HG03139 (cell line): ENCODE measurements at regions not wholly inside any gene's neighbourhood (a gene's known extent, or its start where the extent isn't known, plus 50 kb on each side); places are given as distances from the start of the nearest gene placed in this dataset.

ENCODE experiments used
- ATAC-seq: cut with Tn5 transposase; IDR thresholded peaks from one replicate; pipeline ENCODE4 v1.9.1; 2021; ENCODE audit not compliant: unreplicated experiment

GRCh38 chr17:79233916-79234551 lies 159.4 kb downstream of the ENGASE start:
- ATAC-seq: no peak

DNA sequence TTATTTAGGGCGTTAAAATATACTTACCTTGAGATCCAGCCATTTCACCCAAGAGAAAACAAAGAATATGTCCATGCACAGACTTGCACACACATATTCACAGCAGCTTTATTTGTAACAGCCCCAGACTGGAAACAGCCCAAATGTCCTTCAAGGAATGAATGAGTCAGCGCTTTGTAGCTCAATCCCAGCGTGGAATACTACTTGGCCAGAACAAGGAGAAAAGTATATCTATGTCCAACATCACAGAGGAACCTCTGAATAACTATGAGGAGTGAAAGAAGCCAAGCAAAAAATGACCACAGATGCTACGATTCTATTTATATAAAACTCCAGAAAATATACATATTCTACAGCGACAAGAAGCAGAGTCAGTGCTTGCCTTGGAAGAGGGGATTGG lies 158.3 kb downstream of the ENGASE start:
- ATAC-seq: no peak

DNA sequence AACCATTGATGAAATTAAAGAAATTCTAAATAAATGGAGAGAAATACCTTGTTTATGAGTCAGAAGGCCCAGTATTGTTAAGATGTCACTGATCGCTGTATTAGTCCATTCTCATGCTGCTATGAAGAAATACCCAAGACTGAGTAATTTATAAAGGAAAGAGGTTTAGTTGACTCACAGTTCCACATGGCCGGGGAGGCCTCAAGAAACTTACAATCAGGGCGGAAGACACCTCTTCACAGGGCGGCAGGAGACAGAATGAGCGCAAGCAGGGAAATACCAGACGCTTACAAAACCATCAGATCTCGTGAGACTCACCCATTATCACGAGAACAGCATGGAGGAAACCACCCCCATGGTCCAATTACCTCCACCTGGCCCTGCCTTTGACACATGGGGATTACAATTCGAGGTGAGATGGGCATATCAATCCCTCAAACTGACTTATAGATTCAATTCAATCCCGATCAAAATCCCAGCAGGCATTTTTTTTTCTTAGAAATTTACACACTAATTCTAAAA lies 157.2 kb downstream of the ENGASE start:
- no peak for ATAC-seq

GRCh38 chr17:79230576-79230975 lies 156.0 kb downstream of the ENGASE start:
- no peak for ATAC-seq

- ATAC-seq: no peak
These were observed 151.4 kb downstream of the ENGASE start for GRCh38 chr17:79226037-79226436.

GRCh38 chr17:79224903-79225302 lies 150.3 kb downstream of the ENGASE start:
- ATAC-seq: no peak

DNA sequence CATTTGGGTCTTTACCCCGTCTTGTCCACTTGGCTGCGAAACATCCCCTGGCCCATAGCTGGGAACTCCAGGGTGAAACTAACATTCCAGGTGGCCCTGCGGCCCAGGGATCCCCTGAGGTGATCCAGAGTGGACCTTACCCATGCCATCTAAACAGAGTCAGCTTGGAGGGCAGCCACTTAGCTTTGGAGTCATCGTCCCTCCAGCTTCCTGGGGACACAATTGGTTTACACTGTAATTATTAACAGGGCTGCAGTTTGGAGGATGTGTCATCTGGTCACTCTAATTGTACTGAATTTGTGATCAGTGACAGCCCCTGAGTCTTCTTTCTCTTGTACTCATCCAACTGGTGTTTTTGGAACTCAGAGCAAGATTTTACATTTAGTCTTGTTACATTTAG lies 149.9 kb downstream of the ENGASE start:
- ATAC-seq: no peak

- no peak for ATAC-seq
These were observed 149.3 kb downstream of the ENGASE start for GRCh38 chr17:79223953-79224352.

GRCh38 chr17:79223471-79223870 lies 148.8 kb downstream of the ENGASE start:
- ATAC-seq: no peak

DNA sequence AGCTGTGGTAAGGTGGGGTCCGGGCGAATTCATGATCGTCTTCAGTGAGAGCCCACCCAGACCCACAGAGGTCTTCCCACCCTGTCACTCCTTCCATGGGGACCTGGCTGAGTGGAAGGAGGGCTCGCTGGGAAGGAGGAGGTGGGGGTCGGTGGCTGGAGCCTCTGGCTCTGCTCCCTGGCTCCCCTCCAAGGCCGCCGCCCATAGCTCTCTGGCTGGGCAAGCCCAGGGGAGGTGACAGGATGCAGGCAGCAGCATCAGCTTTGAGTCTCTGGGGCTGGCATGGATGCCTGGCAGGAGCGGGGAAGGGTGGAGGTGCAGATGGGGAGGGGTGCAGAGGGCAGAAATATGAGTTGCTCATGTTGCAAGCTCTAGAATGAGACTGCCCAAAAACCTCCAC lies 147.0 kb downstream of the ENGASE start:
- ATAC-seq: no peak

- no peak for ATAC-seq
These were observed 146.2 kb downstream of the ENGASE start for GRCh38 chr17:79220713-79221291.

GRCh38 chr17:79220201-79220712 lies 145.6 kb downstream of the ENGASE start:
- ATAC-seq: no peak

DNA sequence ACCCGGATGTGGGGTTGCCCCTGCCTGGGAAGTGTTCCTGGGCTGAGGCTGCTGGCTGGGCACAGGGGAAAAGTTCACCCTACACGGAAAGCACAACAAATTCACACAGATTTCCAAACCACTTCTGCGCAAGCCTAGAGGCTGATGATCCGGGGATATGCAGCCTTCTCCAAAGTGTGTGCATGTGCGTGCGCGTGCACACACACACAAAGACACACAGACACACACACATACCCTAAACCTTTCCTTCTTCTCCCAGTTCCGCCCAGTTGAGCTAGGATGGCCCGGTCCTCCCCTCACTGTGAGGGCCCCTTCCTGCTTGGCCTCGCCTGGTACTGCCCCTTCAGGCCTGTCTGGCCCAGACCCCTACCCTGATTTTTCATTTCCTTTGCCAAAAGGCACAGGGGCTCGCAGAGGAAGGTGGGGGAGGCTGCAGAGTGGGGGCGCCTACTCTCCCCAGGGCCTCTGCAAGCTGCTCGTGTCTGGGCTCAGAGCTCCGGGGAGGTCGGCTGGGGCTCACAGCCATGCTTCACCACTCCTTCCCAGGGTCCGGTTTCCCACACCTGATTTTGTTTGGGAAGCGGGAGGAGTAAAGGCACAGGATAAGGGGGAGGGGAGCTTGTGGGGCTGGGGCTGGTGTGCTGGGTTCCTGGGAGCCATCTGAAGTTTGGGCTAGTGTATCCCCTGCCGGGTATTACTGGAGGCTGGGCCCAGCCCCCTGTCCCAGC lies 144.7 kb downstream of the ENGASE start:
- ATAC-seq: no peak

DNA sequence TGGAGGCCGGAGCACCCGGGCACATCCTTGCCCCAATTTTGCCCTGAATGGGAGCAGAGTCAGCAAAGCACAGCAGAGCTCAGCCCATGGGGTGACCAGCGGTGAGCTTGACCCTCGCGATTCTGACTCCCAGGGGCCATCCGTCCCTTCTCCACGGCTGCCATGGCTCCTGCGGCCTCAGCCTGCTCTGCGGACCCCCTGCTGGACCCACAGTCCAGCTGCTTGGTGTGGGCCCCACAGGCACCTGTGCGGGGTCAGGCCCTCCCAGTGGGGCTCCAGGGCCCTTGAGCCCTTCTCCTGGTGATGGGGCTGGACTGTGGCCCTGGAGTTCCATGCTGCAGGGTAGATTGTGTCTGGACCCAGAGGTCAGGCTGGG lies 144.2 kb downstream of the ENGASE start:
- no peak for ATAC-seq

DNA sequence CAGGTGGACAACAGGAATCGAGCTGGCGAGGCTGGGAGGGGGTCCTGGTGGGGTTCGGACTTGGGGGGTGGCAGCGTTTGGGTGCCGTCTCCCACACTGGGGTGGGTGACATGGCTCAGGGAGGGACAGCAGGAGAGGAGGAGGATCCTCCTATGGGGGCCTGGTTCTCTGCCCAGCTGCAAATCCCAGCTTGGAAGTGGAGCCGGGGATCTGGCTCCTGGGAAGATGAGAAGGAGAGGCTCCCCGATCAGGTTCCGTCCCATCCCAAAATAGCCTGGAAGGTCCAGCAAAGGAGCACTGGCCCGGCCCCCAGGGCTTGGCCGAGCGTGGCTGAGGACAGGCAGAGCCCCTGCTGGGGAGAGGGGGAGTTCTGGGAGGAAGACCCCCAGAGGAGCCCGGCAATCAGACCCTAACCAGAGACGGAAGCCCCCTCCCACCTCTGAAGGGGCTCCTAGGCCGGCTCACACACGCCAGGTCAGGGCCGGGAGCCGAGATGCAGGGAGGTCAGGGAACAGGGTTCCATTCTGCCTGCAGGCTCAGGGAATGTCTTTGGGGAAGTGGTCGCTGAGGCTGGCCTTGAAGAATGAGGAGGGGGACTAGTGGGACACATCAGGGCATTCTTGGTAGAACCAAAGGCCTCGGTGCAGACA lies 143.7 kb downstream of the ENGASE start:
- no peak for ATAC-seq

DNA sequence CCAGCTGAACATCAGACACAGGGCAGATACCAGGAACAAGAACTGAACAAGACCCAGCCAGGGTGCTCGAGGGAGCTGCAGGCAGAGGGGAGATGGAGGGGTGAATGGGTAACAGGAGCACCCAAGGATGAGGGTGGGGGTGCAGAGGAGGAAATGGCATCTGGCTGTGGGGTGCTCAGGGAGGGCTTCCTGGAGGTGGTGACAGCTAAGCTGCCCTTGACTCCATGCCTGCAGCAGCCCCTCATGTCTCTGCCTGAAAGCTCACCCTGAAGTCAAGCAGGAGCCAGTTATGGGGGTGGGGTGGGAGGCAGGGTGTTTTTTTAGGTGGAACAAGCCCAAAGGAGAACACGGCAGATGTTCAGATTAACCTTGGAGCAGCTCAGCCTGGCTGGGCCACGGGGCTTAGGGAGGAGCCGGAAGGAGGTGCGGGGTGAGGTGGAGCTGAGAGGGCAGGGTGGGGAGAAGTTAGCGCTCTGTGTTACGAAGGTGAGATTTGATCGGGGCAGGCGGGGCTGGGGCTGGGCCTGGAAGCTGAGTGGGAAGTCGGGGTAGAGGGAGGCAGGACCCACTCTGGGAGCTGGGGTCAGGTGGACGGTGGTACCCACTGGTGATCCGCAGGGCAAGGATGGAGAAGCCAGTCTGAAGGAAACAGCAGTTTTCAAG lies 143.0 kb downstream of the ENGASE start:
- ATAC-seq: no peak

DNA sequence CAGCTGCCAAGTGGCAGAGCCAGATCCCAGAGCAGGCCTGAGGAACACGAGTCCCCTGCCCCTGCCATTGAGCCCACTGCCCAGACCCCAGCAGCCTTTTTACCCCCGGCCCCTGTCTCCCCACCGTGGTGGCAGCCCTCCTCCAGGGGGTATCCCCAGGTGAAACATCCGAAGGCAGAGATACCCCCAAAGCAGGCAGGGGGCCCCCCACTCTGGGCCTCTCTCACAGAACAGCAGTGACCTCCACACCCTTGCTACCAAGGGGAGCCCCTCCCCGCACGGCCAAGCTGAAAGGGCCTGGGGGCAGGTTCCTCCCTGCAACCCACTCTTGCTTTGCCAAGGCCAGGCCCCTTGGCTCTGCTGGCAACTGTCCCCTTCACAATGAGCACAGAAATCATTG lies 142.2 kb downstream of the ENGASE start:
- no peak for ATAC-seq

- ATAC-seq: no peak
These were observed 141.8 kb downstream of the ENGASE start for GRCh38 chr17:79216391-79216790.

DNA sequence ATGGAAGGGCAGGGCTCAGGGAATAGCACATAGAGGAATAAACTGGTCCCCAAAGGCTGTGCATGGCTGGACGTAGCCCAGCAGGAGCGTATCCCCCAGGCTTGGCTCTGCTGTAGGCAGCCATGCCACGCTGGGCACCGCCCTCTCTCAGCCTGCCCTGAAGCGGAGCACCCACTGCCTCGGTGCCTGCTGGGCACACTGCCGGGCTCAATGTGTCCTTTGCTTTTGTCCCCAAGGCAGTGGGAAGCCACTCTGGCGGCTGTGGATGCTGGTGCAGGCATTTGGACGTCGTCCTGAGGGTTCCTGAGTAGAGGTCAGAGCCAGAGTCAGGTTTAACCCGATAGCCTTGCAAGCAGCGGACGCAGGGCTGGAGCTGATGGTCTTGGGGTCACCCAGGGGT lies 141.0 kb downstream of the ENGASE start:
- ATAC-seq: no peak

GRCh38 chr17:79214940-79215604 lies 140.4 kb downstream of the ENGASE start:
- ATAC-seq: no peak

- no peak for ATAC-seq
These were observed 139.8 kb downstream of the ENGASE start for GRCh38 chr17:79214459-79214858.
